Activated T-helper 2 cell treated with anti-CD3 and anti-CD28 coated beads, Interferon-gamma antibody, Interleukin-2, Interleukin-4, amounts not matched to agents 10 μg/mL and 5 μg/mL and 100 μg/mL, durations not matched to agents 14 hours and 24 hours and 36 hours (primary cell): ENCODE measurements at regions not wholly inside any gene's neighbourhood (a gene's known extent, or its start where the extent isn't known, plus 50 kb on each side); places are given as distances from the start of the nearest gene placed in this dataset.
"Not testable (repeated sequence)": the region's sequence is repeated elsewhere in the genome, so short reads cannot be mapped to it uniquely, and the experiment has no call there.

Source experiments
- DNase-seq: peaks from one replicate; pipeline ENCODE4 v3.0.0; 2021; ENCODE audit warnings: low spot score
- H3K27ac Mint-ChIP-seq: one replicate; pipeline ENCODE4 v1.8.0; 2021; ENCODE audit warnings: mixed read lengths
- H3K27me3 Mint-ChIP-seq: one replicate; pipeline ENCODE4 v1.8.0; 2021; ENCODE audit warnings: low read depth, mixed read lengths
- H3K36me3 Mint-ChIP-seq: one replicate; pipeline ENCODE4 v1.8.0; 2021; ENCODE audit warnings: low read depth, mixed read lengths
- H3K4me1 Mint-ChIP-seq: one replicate; pipeline ENCODE4 v1.8.0; 2021; ENCODE audit warnings: low read depth, mixed read lengths
- H3K4me3 Mint-ChIP-seq: one replicate; pipeline ENCODE4 v1.8.0; 2021; ENCODE audit warnings: low read depth, mild to moderate bottlenecking, moderate library complexity, mixed read lengths
- H3K9me3 Mint-ChIP-seq: one replicate; pipeline ENCODE4 v1.8.0; 2021; ENCODE audit warnings: mixed read lengths
- intact Hi-C: fragments of 100-400 bp; cut with micrococcal nuclease; formaldehyde crosslinking; loops from one replicate; pipeline ENCODE4 v1.15.1; 2023

DNA sequence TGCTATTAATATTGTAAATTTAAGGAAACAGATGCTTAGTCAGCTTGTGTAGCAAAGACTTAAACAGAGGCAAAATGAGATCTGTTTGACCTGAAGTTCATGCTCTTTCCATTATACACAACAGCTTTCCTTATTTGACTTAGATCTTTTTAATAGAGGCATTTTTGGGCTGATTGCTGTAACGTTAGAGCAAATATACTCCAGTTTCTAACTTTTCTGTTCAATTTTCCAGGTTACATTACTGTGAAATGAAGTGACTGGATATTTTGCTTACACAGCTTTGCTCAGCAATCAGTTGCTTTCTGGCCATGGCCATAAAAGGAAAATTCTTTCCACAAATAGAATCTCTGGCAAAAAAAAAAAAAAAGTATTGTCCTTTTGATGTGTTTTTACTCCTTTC, 146.2 kb downstream of the PCDH7 start:
- H3K4me3 Mint-ChIP-seq = no peak overlapping the region
- H3K36me3 Mint-ChIP-seq = no peaks in the 10 kb centered on the region
- H3K9me3 Mint-ChIP-seq = peaks cover 21% of the 10 kb centered on the region
- H3K27ac Mint-ChIP-seq = no peak overlapping the region
- intact Hi-C loops = no loop called here
- H3K27me3 Mint-ChIP-seq = no peaks in the 10 kb centered on the region
- DNase-seq = no peak
- no peaks in the 10 kb centered on the region for H3K4me1 Mint-ChIP-seq

DNA sequence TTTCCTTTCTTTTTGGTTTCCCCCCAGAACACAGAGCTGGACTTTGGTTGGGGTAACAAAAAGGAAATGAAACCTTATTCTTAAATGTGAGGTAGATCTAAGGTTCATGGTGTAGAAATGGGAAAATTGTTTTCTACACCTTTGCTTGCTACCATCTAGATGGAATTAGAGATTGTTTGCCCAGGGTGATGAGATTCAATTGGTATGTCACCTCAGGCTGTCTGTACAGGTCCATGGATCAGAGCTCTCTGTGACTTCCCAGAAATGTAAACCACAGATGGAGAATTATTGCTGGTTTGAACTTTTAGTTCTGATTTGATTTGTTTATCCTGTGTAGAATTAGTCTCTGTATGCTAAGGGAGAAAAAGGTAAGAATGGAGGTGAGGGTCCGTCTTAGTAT, 146.7 kb downstream of the PCDH7 start:
- Mint-ChIP-seq H3K4me3 (no peak overlapping the region), H3K9me3 (peaks cover 24% of the 10 kb centered on the region), H3K27me3 (no peaks in the 10 kb centered on the region), H3K27ac (no peak overlapping the region), H3K36me3 (no peaks in the 10 kb centered on the region), H3K4me1 (no peaks in the 10 kb centered on the region)
- intact Hi-C loops = no loop called here
- no peak for DNase-seq

DNA sequence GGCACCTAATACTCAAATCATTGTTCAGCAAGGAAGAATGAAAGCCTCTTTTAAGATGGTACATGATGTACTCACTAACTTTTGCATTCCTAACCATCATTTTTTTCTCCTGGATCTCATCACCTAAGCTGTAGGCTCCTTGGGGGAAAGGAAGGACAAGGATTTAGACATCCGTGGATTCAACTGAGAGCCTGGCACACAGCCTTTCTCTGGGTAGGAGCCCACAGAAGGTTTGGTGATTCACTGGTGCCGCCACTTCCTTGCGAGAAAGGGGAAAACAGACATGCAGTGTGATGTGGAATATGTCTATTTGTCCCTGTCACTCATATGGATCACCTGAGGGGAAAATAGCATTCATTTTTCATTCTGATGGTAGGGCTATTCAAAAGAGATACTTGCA, 147.3 kb downstream of the PCDH7 start:
- intact Hi-C loops = no loop called here
- Mint-ChIP-seq H3K36me3 (no peaks in the 10 kb centered on the region), H3K27ac (no peak overlapping the region), H3K27me3 (no peaks in the 10 kb centered on the region), H3K4me1 (no peaks in the 10 kb centered on the region), H3K9me3 (peaks cover 26% of the 10 kb centered on the region), H3K4me3 (no peak overlapping the region)
- no peak for DNase-seq

DNA sequence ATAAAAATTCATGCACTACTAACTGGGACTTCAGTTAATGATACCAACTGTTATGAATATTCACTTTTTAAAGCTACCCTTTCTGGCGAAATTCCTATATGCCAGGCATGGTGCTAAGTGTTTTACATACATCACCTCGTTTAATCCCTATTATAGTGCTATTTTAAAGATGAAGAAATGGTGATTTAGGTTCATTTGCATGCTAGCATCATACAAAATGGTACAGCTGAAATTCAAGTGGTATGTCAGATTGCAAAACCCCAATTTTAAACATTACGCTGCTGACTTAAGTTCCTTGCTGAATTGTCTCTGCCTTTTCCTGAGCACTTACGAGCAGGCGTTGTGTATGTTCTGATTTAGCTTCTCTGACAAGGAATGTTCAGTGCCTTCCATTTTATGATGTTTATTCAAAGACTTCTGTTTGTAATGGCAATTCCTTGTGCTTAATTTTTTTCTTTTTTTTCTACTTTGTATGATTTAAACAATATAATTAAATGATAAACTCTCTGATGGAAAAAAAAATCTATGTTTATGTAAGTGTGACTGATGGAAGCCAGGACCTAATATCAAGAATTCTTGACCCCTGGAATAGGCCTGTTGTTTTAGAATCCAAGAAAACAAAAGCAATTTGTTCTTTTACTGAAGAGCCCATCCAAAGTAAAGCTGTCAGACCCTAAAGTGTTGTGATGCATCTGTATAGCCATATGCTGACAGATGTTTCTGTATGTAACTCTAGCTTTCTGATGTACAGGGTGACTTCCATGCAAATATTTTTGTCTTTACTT, 148.1 kb downstream of the PCDH7 start:
- H3K27ac Mint-ChIP-seq = no peak overlapping the region
- intact Hi-C loops = no loop called here
- no peaks in the 10 kb centered on the region for H3K27me3 Mint-ChIP-seq
- peaks cover 26% of the 10 kb centered on the region for H3K9me3 Mint-ChIP-seq
- H3K4me1 Mint-ChIP-seq = no peaks in the 10 kb centered on the region
- H3K36me3 Mint-ChIP-seq = no peaks in the 10 kb centered on the region
- no peak for DNase-seq
- no peak overlapping the region for H3K4me3 Mint-ChIP-seq

DNA sequence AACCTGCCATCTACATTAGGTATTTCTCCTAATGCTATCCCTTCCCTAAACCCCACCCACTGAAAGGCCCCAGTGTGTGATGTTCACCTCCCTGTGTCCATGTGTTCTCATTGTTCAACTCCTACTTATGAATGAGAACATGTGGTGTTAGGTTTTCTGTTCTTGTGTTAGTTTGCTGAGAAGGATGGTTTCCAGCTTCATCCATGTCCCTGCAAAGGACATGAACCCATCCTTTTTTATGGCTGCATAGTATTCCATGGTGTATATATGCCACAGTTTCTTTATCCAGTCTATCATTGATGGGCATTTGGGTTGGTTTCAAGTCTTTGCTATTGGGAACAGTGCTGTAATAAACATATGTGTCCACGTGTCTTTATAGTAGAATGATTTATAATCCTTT, 149.2 kb downstream of the PCDH7 start:
- H3K4me3 Mint-ChIP-seq, H3K4me1 Mint-ChIP-seq, DNase-seq, H3K27me3 Mint-ChIP-seq, intact Hi-C loops, H3K36me3 Mint-ChIP-seq, H3K27ac Mint-ChIP-seq: not testable (repeated sequence)
- peaks cover 21% of the 10 kb centered on the region for H3K9me3 Mint-ChIP-seq

DNA sequence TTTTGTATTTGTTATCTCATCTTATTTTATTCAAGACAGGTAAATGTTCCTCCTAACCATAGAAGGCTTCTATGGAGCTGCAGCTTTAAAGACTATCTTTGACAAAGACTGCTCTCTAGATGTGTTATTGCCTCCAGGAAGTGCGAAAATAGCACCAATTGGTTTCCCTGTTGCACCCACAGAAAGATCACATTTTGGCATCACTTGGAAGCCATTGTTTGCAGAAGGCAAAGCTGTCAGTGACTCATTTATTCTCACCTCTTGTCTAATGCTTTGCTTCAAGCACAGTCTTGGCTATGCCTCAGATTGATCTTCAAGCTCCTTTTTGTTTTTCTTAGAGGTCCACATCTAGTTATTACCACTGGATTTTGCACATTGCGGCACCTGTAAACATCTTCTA, 150.3 kb downstream of the PCDH7 start:
- Mint-ChIP-seq H3K36me3 (no peaks in the 10 kb centered on the region), H3K4me1 (no peaks in the 10 kb centered on the region), H3K27me3 (no peaks in the 10 kb centered on the region), H3K4me3 (no peak overlapping the region), H3K9me3 (peaks cover 17% of the 10 kb centered on the region), H3K27ac (no peak overlapping the region)
- intact Hi-C loops = no loop called here
- no peak for DNase-seq

DNA sequence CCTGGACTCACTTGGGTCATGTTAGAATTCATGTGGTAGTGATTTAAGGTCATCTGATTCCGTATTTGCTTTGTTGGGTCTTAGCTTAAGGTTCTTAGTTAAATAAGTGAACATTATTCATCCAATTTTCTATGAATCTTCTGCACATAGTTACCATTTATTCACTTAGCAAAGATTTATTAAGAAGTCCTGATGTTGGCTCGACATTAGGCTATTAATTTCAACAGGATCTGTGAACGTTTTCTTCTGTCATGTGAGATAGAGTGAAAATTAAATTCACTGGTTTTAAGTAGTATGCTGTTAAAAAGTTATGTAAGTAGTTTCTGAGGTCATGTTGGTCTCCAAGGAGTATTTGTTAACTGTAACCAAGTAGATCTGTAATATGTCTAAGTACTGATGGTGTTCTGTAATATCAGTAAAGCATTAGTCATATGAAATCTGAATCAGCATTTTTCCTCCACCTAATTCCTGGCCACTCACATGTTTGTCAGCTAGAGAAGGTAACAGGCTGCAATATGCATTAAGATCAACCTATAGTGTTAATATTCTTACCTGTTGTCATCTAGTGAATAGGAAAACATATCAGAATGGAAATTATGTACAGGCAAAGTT, 155.6 kb downstream of the PCDH7 start:
- Mint-ChIP-seq H3K27ac (no peak overlapping the region), H3K4me1 (no peaks in the 10 kb centered on the region), H3K27me3 (no peaks in the 10 kb centered on the region), H3K4me3 (no peak overlapping the region), H3K36me3 (no peaks in the 10 kb centered on the region), H3K9me3 (peaks cover 20% of the 10 kb centered on the region)
- no peak for DNase-seq
- intact Hi-C loops = no loop called here

DNA sequence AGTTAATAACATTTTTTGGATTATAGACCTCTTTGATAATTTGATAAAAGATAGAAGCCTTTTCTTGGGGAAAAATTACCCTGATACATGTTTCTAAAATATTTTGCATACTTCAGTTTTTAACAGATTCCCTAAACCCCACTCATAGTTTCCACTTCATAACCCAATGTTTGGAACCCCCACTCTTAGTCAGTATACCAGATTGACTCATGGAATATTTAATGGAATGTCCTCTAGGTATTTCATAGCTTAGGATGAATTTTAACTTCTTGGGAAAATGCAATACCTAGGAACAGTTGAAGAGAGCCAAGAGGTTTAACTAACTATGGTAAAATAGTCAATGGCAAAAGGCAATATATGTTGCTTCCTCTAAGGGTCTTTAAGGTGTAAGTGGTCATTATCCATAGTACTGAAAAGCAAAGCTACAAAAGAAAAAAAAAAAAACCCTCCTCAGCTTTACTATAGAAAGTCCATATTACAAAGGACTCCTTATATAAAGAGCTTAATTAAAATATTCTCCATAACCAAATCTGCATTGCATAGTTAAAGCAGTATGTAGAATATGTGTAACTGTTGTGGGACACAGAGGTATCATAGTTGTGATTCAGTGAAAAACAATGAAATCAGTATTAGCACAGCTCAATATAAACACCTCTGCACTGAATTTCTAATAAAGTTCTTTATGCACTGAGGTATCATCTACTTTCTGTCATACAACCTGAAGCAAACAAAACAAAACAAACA, 159.9 kb downstream of the PCDH7 start:
- Mint-ChIP-seq H3K4me1 (no peaks in the 10 kb centered on the region), H3K4me3 (no peak overlapping the region), H3K27me3 (no peaks in the 10 kb centered on the region), H3K27ac (no peak overlapping the region), H3K9me3 (peaks cover 15% of the 10 kb centered on the region), H3K36me3 (no peaks in the 10 kb centered on the region)
- DNase-seq = no peak
- intact Hi-C loops = no loop called here

DNA sequence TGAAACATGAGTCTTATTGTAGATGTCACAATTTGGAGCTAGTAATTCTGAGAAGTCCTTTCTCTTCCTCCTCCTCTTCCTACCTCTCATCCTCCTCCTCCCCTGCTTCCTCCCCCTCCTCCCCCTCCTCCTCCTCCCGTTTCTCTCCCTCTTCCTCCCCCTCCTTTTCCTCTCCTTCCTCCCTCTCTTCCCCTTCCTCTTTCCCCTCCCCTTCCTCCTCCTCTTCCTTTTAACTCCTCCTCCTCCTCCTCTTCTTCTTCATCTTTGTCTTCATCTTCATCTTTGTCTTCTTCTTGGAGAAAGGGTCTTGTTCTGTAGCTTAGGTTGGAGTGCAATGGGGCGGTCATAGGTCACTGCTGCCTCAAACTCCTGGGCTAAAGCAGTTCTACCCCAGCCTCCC, 161.8 kb downstream of the PCDH7 start:
- peaks cover 11% of the 10 kb centered on the region for H3K9me3 Mint-ChIP-seq
- intact Hi-C loops = no loop called here
- H3K27ac Mint-ChIP-seq = no peak overlapping the region
- H3K27me3 Mint-ChIP-seq = no peaks in the 10 kb centered on the region
- no peaks in the 10 kb centered on the region for H3K4me1 Mint-ChIP-seq
- no peak for DNase-seq
- no peaks in the 10 kb centered on the region for H3K36me3 Mint-ChIP-seq
- H3K4me3 Mint-ChIP-seq = no peak overlapping the region

DNA sequence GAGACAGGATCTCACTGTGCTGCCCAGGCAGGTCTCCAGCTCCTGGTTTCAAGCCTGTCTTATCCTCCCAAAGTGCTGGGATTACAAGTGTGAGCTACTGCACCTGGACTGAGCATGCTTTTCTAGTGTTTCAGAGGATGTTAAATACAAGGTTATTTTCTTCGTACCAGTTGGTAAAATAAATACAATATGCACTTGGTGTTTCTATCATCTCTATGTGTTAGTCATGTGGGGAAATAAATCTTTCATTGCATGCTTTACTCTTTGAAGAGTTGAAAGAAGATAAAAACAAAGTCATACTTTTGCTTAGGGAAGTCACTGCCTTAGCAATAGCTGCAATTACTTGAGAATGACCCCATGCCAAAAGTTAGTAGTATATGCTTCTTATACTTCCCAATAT, 162.3 kb downstream of the PCDH7 start:
- H3K4me3 Mint-ChIP-seq = no peak overlapping the region
- H3K4me1 Mint-ChIP-seq = no peaks in the 10 kb centered on the region
- H3K27me3 Mint-ChIP-seq = no peaks in the 10 kb centered on the region
- no peak overlapping the region for H3K27ac Mint-ChIP-seq
- H3K9me3 Mint-ChIP-seq = peaks cover 9% of the 10 kb centered on the region
- intact Hi-C loops = no loop called here
- no peaks in the 10 kb centered on the region for H3K36me3 Mint-ChIP-seq
- no peak for DNase-seq

DNA sequence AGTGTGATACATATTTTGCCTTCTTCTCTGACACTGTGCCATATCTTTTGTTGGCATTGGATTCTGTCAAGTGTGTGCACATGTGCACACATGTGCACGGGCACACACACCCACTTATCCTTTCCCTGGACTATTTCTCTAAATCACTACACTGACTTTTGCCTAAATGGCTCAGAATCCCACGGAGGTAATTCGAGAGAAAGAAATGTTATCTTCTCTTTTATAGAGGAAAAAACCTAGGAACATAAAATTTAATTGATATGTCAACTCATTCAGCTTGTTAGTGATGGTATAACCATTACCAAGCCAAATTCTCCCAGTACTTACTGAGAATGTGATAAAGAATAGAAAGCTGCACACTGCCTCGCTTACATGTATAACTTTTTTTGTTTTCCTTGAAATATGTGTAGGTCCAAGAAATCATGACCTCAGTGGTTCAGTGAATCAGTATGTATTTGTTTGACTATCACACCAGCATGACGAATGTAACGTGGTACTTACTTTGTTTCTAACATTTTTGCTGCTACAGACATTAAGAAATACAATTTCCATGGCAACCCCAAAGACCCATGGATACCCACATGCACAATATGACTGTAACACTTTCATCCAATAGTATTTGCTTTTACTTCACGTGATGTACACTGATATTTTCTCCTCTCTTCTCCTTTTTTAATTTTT, 163.0 kb downstream of the PCDH7 start:
- H3K27ac Mint-ChIP-seq = no peak overlapping the region
- peaks cover 9% of the 10 kb centered on the region for H3K9me3 Mint-ChIP-seq
- no peaks in the 10 kb centered on the region for H3K27me3 Mint-ChIP-seq
- no peaks in the 10 kb centered on the region for H3K36me3 Mint-ChIP-seq
- intact Hi-C loops = no loop called here
- no peaks in the 10 kb centered on the region for H3K4me1 Mint-ChIP-seq
- no peak for DNase-seq
- no peak overlapping the region for H3K4me3 Mint-ChIP-seq

DNA sequence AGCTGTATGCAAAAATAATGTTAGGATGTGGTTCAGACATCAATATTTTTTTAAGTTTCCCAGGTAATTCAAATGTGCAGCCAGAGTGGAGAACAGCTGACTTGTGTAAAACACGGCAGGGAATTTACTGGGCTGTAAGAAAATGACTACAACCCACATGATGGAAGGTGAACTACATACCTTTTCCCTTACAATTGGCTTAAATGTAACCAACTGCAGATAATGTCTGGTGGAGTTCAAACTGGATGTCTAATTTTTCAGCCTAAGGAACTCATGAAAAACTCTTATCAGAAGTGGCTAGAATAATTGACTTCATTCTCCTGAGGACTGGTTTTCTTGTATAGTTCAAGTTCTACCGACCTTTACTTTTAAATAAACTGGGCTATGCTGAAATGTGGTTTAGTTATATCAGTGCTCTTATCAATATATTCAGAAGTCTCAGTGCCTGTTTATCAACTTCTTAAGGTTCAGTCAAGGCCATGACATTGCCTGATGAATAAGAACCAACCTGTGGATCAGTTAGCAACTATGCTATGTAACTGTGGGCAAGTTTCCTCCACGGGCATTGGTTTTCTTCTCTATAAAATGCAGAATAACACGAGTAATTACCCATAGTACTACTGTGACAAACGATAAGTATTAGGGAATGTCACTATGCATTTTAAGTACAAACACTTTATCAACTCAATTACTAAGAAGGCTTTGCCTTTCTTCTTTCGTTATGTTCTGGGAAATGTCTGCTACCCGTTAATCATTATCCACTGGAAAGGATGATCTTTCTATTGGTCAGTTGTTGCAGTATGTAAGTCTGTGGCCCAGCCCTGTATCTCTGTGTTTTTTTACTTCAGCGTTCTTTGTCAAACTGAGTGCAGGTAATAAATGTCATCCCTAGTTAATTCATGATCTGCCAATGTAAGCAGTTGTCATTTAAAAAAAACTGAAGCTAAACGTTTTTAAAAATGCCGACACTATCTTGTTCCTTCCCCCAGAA, 181.6 kb downstream of the PCDH7 start:
- Mint-ChIP-seq H3K36me3 (no peaks in the 10 kb centered on the region), H3K27me3 (no peaks in the 10 kb centered on the region), H3K4me1 (no peaks in the 10 kb centered on the region), H3K27ac (no peak overlapping the region), H3K4me3 (no peak overlapping the region), H3K9me3 (peaks cover 23% of the 10 kb centered on the region)
- intact Hi-C loops = no loop called here
- no peak for DNase-seq
